A549 (cell line): ENCODE measurements at regions not wholly inside any gene's neighbourhood (a gene's known extent, or its start where the extent isn't known, plus 50 kb on each side); places are given as distances from the start of the nearest gene placed in this dataset.

Source experiments
- BHLHE40 ChIP-seq: IDR thresholded peaks from 2 replicates; pipeline ENCODE4 v1.6.1; 2012; ENCODE audit warnings: low read depth, low read length, inconsistent platforms
- CTCF ChIP-seq: fragments of >200 bp; sonication (Bioruptor Twin); formaldehyde crosslinking; IDR thresholded peaks from 3 replicates; pipeline ENCODE4 v1.5.1; 2016
- E2F6 ChIP-seq: IDR thresholded peaks from 2 replicates; pipeline ENCODE4 v1.6.1; 2012; ENCODE audit warnings: low read depth, borderline replicate concordance
- EP300 ChIP-seq, 2 experiments: fragments of >200 bp; sonication (Bioruptor Twin); formaldehyde crosslinking; IDR thresholded peaks; 2 replicates in 1 of 2; 3 replicates in 1 of 2; pipeline ENCODE4 v1.6.1; 2016 to 2017
- FOSL2 ChIP-seq, 2 experiments: fragments of 450-650 bp in 1 of 2; fragments of >200 bp in 1 of 2; sonication (Bioruptor Twin) in 1 of 2; formaldehyde crosslinking; IDR thresholded peaks; 2 replicates each; pipeline versions ENCODE4 v1.5.0 to v1.6.1; 2016 to 2020; ENCODE audit warnings: mild to moderate bottlenecking in 1 of 2, moderate library complexity in 1 of 2
- HDAC2 ChIP-seq: fragments of 200-600 bp; sonication (generic); IDR thresholded peaks from 2 replicates; pipeline ENCODE4 v1.6.1; 2016
- KDM1A ChIP-seq: fragments of 200-600 bp; sonication (generic); IDR thresholded peaks from 2 replicates; pipeline ENCODE4 v1.6.1; 2016; ENCODE audit warnings: low read depth, mild to moderate bottlenecking
- MAFK ChIP-seq: fragments of 450-650 bp; IDR thresholded peaks from 2 replicates; pipeline ENCODE4 v1.6.1; 2014; ENCODE audit not compliant: partially characterized antibody
- MAX ChIP-seq: IDR thresholded peaks from 2 replicates; pipeline ENCODE4 v1.6.1; 2012
- PBX3 ChIP-seq: IDR thresholded peaks from 2 replicates; pipeline ENCODE4 v1.6.1; 2012
- POLR2A ChIP-seq: IDR thresholded peaks from 2 replicates; pipeline ENCODE4 v1.6.1; 2012; ENCODE audit warnings: mild to moderate bottlenecking, low read length
- RARB ChIP-seq: fragments of 250-450 bp; sonication (Bioruptor Pico); IDR thresholded peaks from 2 replicates; pipeline ENCODE4 v1.8.0; 2021; ENCODE audit warnings: mild to moderate bottlenecking, moderate library complexity
- REST ChIP-seq: fragments of 200-600 bp; sonication (generic); IDR thresholded peaks from 2 replicates; pipeline ENCODE4 v1.6.1; 2016; ENCODE audit warnings: antibody characterized with exemption, mild to moderate bottlenecking, moderate library complexity

- TF ChIP-seq CTCF (no peak), REST (no peak), POLR2A (no peak), BHLHE40 (no peak), E2F6 (no peak), FOSL2 (IDR thresholded peaks at IDR 0.05) (no peak), FOSL2 (CRISPR knock-in tag; IDR thresholded peaks at IDR 0.05) (no peak), PBX3 (no peak), KDM1A (no peak), HDAC2 (no peak), MAFK (no peak), EP300 (IDR thresholded peaks at IDR 0.05) (no peak), RARB (no peak), MAX (no peak)
These were observed 62.0 kb upstream of the STARD4 start for GRCh38 chr5:111574311-111574710.
